ENCODE measurements at regions not wholly inside any gene's neighbourhood (a gene's known extent, or its start where the extent isn't known, plus 50 kb on each side); places are given as distances from the start of the nearest gene placed in this dataset.
A peak's percentile ranks its signal among the peaks of the same experiment; 100 is the strongest.

GRCh38 chr21:41639336-41639735 lies 127.5 kb downstream of the RIPK4 start:
- Mint-ChIP-seq H3K4me3 (ENCODE audit: unreplicated experiment) (peak overlapping the region; percentile 10), H3K27ac (ENCODE audit: low read depth, unreplicated experiment) (peak overlapping the region; percentile 73), H3K9me3 (ENCODE audit: unreplicated experiment) (peaks cover 10% of the 10 kb centered on the region), H3K27me3 (ENCODE audit: insufficient read depth, unreplicated experiment) (no peaks in the 10 kb centered on the region), H3K4me1 (ENCODE audit: insufficient read depth, unreplicated experiment) (peaks cover 69% of the 10 kb centered on the region), H3K36me3 (ENCODE audit: insufficient read depth, unreplicated experiment) (peaks cover 5% of the 10 kb centered on the region)
- POLR2A ChIA-PET, result interaction anchor here (1.2 to 1.5 kb wide), 2 partner anchors 39 to 44 kb away, joined by 4 to 8 read pairs; no protein-coding TSS in a partner anchor
- intact Hi-C loops (cut with micrococcal nuclease), result no loop called here
- BruUV-seq (replicated peaks), result no TSS peak
- CTCF ChIA-PET, result interaction anchor here (1.1 to 1.5 kb wide), 2 partner anchors 24 to 40 kb away, joined by 3 to 7 read pairs; no protein-coding TSS in a partner anchor
- DNase-seq (ENCODE audit: unreplicated experiment), result no peak
- TF ChIP-seq CTCF (IDR thresholded peaks at IDR 0.05; ENCODE audit: unreplicated experiment), result no peak

GRCh38 chr21:41638201-41638790 lies 128.6 kb downstream of the RIPK4 start:
- no peak for DNase-seq (ENCODE audit: unreplicated experiment)

GRCh38 chr21:41636636-41637630 lies 129.0 kb upstream of the TMPRSS2 start:
- Mint-ChIP-seq H3K27me3 (ENCODE audit: insufficient read depth, unreplicated experiment) (no peaks in the 10 kb centered on the region), H3K36me3 (ENCODE audit: insufficient read depth, unreplicated experiment) (peaks cover 5% of the 10 kb centered on the region), H3K4me3 (ENCODE audit: unreplicated experiment) (no peak overlapping the region), H3K9me3 (ENCODE audit: unreplicated experiment) (peaks cover 16% of the 10 kb centered on the region), H3K27ac (ENCODE audit: low read depth, unreplicated experiment) (peak overlapping the region; percentile 52), H3K4me1 (ENCODE audit: insufficient read depth, unreplicated experiment) (peaks cover 63% of the 10 kb centered on the region)
- ChIA-PET POLR2A (no interaction called here), CTCF (no interaction called here)
- no peak for DNase-seq (ENCODE audit: unreplicated experiment)
- no peak for TF ChIP-seq CTCF (IDR thresholded peaks at IDR 0.05; ENCODE audit: unreplicated experiment)
- no TSS peak for BruUV-seq (replicated peaks)
- intact Hi-C loops (cut with micrococcal nuclease), result no loop called here

More at GRCh38 chr21:41638201-41638790, 128.6 kb downstream of the RIPK4 start:
- TF ChIP-seq CTCF (IDR thresholded peaks at IDR 0.05; ENCODE audit: unreplicated experiment), result no peak
- H3K4me1 Mint-ChIP-seq (ENCODE audit: insufficient read depth, unreplicated experiment), result peaks cover 74% of the 10 kb centered on the region
- intact Hi-C loops (cut with micrococcal nuclease), result no loop called here
- BruUV-seq (replicated peaks), result no TSS peak
- H3K27me3 Mint-ChIP-seq (ENCODE audit: insufficient read depth, unreplicated experiment), result no peaks in the 10 kb centered on the region
- CTCF ChIA-PET, result interaction anchor here (0.7 to 1.5 kb wide), 4 partner anchors 23 to 521 kb away, joined by 3 to 7 read pairs (median 3); no protein-coding TSS in a partner anchor
- H3K4me3 Mint-ChIP-seq (ENCODE audit: unreplicated experiment), result no peak overlapping the region
- peaks cover 5% of the 10 kb centered on the region for H3K36me3 Mint-ChIP-seq (ENCODE audit: insufficient read depth, unreplicated experiment)
- POLR2A ChIA-PET, result interaction anchor here (0.6 to 1.5 kb wide), 4 partner anchors 8 to 45 kb away, joined by 3 to 8 read pairs (median 4); no protein-coding TSS in a partner anchor
- H3K27ac Mint-ChIP-seq (ENCODE audit: low read depth, unreplicated experiment), result peak overlapping the region; percentile 52
- H3K9me3 Mint-ChIP-seq (ENCODE audit: unreplicated experiment), result peaks cover 16% of the 10 kb centered on the region

GRCh38 chr21:41635874-41636273 lies 127.9 kb upstream of the TMPRSS2 start:
- Mint-ChIP-seq H3K27ac (ENCODE audit: low read depth, unreplicated experiment) (peak overlapping the region; percentile 55), H3K4me1 (ENCODE audit: insufficient read depth, unreplicated experiment) (peaks cover 62% of the 10 kb centered on the region), H3K9me3 (ENCODE audit: unreplicated experiment) (peaks cover 16% of the 10 kb centered on the region), H3K27me3 (ENCODE audit: insufficient read depth, unreplicated experiment) (no peaks in the 10 kb centered on the region), H3K4me3 (ENCODE audit: unreplicated experiment) (peak overlapping the region; percentile 1), H3K36me3 (ENCODE audit: insufficient read depth, unreplicated experiment) (peaks cover 5% of the 10 kb centered on the region)
- ChIA-PET POLR2A (interaction anchor here (9.4 kb wide), 1 partner anchor 21 kb away, joined by 208 read pairs; no protein-coding TSS in a partner anchor), CTCF (no interaction called here)
- no peak for TF ChIP-seq CTCF (IDR thresholded peaks at IDR 0.05; ENCODE audit: unreplicated experiment)
- BruUV-seq (replicated peaks), result no TSS peak
- intact Hi-C loops (cut with micrococcal nuclease), result no loop called here
- DNase-seq (ENCODE audit: unreplicated experiment), result no peak
